ENCODE measurements at regions not wholly inside any gene's neighbourhood (a gene's known extent, or its start where the extent isn't known, plus 50 kb on each side); places are given as distances from the start of the nearest gene placed in this dataset.
A peak's percentile ranks its signal among the peaks of the same experiment; 100 is the strongest.

DNA sequence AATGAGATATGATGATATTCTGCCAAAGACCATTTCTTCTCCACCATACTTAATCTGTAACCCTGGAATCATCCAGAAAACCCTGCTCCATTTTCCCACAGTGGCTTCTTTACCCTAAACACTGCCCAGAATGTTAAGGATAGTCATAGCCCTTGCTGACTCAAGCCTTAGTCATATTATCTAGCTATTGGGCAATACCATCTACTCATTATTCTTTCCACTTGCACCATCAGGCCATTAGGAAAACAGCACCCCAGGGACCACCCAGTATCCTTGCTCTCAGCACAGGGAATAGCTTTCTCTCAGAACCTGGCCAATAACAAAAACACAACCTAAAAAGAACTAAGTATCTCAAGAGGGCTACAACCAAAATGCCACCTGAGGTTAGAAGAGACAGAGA, 445.7 kb upstream of the SLC14A2 start:
- DNase-seq = no peak

DNA sequence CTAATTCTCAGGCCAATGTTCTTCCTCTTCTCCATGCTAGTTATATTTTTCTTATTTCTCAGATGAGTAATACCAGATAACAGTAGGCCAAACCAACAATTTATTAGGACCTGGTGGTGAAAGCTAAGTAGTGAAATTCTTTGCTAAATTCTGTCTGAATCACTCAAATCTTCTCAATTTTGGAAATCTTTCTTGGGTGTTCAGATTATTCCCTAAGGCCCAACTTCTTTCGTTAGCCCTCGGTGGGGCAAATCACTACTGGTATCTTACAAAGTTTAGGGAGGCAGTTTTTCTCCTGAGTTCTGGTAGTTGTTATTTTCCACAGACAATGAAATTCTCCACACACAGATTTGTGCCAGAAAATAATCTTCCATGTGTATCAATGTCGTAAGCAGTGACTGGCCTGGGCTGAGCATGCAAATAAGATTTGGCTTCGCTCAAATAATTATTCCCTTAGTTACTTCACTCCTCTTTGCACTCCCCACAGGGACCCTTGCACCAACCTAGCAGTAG, 443.5 kb upstream of the SLC14A2 start:
- no peak for DNase-seq

DNA sequence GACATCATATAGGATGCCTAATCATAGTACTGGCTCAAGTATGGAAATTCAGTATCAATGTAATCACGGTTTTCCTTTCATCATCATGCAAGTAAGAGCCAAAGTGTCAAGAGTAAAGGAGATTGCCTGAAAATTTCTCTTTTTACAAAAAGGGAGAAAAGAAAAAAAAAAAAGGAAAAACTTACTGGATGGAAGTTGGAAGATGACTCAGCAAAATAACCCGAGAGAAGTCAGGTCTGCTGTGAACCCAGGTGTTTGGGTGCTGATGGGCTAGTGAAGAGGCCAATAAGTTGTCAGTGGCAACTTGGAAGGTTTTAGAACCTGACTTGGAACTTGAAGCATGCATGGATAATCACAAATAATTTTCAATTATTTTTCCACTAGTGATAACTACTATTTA, 441.9 kb upstream of the SLC14A2 start:
- no peak for DNase-seq

DNA sequence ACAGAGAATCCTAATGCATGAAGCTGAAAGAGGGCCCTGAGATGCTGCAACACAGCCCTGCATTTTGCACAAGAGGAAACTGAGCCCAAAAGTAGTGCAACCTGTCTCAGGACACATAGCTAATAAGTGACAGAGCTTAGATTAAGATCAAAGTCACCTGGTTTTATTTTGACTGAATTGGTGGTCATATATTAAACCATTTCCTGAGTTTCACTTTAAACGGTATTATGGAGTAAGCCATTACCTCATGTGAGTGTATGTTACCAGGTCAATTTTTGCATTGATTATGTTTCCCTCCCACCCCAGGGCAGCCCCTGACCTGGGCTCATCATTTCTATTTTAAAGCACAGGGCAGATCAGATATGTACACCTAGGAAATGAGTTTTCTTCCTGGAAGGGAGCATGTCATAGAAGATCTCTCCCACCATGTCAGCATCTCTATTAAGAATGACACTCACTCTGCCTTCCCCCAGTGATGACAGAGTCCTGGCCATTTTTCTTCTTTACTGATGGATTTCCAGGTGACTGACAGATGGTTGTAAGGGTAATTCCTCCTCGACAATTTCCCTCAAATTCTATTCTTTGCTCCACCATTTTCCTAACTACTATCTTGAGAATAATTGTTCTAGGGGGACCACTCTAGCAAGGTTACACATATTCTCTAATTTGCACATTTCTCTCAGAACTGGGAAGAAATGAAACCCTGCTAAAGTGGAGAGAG, 441.3 kb upstream of the SLC14A2 start:
- no peak for DNase-seq

DNA sequence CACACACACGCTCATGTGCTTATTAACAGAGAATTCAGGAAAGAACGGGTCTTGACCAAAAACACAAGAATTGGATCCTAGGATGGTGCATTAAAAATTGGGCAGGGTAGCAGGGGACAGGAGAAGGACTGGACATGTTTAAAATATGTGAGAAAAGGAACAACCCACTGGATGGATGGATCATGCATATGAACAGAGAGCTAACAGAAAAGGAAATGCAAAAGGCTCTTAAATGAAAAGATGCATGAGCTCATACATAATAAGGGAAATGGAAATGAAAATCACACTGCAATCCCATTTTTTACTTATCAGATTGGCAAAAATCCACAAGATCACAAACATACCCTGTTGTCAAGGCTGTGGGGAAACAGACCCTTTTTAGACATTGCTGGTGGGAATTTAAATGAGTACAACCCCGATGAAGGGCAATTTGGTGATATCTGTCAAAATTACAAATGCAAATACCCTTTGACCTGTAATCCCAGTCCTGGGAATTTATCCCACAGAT, 440.6 kb upstream of the SLC14A2 start:
- DNase-seq = no peak

DNA sequence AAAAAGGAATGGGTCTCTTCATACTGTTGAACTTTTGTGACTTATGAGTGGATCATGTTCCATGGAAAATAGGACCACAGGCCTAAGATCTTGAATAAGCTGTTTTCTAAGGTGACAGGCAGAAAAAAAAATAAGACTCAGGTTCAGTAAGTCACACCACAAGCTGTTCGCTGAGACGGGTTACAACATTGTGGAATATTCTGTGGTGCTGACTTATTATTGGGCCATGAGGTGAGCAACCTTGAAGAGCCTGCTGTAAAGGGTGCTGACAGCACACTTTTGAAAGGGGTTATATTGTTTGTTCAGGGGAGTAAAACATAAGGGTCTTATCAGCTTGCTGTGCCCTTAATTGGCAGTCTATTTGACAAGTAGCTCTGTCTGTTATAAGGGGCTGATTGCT, 439.8 kb upstream of the SLC14A2 start:
- no peak for DNase-seq

DNA sequence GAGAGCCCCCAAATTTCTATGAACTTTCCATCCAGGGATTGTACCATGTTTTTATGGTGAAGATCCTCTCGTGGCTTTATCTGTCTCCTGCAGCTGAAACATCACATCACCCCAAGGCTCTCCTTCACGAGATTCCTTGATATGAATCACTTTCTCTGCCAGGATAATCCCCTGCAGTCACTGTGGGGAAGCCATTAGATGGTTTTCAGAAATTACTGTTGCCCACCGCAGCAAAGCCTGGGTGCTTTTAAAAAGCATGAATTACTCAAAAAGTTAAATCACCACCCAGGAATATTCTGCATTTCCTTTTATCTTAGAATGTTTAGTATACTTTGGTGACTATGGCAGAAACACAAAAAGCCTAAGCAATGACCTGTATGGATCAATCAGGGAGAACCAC, 428.4 kb upstream of the SLC14A2 start:
- no peak for DNase-seq

DNA sequence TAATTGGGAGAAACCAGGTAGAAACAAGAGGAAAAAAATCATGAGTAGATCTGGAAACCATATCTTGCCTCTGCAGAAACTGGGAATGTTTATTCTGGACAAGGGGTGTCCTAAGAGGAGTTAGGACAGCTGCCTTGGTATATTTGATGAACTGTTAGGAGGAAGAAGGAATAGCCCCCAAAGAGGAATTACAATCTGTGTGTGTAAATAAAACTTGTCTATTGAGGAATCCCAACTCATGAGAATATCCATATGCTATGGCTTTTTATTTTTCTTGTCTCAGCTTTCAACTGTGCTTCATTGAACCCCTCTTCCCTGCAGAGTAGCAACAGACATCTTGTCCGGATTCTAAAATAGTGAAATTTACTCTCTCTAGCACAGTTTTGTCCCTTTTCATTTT, 423.5 kb upstream of the SLC14A2 start:
- no peak for DNase-seq

DNA sequence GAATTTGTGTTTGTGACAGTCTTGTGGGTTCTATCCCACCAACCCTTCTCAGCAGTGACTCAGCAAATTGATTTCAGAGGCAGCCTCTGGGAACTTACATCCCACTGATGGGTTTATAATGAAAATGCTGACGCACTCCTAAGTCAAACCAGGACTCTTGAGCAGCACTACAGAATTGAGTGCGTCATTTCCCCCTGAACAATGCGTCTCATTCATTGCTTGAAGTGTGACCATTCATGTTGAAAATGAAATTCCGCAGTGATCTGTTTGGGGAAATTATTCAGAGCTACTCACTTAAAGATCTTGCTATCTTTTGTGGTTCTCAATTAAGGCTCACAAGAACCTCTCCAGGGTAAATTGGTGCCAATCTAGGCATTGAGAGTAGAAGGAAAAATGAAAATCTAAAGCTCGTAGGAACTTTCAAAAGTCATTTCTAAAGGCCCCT, 417.7 kb upstream of the SLC14A2 start:
- no peak for DNase-seq

DNA sequence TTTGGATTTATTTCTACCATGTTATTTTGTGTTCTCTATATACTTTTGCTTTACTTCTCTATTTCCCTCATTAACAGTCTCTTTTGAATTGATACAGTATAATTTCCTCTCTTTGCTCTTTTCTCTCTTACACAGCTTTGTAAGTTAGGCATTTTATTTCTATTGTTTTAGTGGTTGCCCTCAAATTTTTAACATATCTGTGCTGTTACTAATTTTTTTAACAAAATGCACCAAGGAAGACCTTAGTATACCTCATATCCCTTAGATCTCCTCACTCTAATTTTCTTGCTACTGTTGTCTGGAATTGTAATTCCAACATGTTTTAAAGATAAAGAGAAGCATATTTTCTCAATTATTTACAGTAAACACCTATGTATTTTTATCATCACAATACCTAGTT, 416.8 kb upstream of the SLC14A2 start:
- DNase-seq = no peak

DNA sequence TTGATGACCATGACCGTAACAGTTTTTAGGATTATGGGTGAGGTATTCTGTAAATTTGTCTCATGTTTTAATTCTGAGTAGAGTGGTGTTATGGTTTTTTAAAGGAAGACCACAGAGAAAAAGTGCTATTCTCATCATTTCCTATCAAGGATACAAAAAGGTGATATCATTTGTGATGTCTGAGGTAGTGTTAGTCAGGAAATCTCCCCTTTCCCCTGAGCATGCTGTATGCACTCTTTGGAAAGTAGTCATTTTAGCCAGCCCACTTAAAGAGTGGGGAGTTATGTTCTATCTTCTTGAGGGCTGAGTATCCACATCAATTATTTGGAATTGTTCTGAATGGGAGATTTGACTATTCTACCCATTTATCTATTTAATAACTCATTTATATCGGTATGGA, 414.2 kb upstream of the SLC14A2 start:
- no peak for DNase-seq

DNA sequence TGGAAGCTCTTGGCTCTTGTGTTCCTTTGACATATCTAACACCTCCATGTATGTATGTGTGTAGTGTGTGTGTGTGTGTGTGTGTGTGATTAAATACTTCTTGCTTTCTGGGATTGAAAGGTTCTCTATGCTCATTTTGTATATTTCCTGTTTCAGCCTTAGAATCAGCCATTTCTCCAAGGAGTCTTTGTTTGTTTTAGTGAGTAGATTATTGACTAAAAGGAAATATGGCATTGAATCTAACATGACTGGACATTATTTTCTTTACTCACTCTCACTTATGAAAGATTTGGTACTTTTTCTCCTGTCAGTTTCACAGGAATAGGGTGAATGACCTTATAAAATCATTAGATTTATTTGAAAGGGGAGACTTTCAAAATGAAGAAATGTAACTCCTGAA, 413.8 kb upstream of the SLC14A2 start:
- DNase-seq = no peak

DNA sequence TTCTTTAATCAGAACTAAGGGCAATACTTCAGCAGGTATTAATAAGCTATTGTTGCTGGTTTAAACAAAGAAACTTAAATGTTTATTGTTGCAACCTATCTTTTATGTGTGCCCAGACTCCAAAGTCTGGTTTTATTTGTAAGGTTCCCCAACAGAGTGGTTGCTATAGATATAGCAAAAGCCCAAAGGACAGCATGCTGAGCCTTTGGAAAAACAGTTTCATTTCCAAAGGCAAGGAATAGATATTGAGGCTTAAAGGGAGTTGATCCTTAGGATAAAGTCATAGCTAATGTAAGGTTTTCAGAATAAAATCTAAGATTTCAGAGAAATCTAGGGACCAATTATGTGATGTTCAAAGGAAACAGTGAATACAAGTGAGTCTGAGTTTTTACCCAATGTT, 413.2 kb upstream of the SLC14A2 start:
- DNase-seq = no peak

DNA sequence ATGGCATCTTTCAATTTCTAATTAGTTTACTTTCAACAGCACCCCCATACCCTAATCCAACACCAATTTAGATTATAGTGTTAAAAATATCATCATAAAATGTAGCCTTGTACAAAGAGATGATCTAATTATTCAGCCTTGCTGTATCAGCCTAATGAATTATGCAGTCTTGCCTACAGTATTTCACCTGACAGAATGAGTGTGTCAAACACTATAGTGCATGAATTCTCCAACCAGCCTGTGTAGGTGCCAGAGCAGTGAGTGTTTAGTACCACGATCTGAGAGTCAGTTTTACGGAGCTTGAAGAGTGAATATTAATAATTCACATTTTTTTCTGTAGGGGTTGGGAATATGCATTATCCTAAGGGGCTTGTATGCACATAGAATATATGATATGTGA, 411.6 kb upstream of the SLC14A2 start:
- DNase-seq = no peak

DNA sequence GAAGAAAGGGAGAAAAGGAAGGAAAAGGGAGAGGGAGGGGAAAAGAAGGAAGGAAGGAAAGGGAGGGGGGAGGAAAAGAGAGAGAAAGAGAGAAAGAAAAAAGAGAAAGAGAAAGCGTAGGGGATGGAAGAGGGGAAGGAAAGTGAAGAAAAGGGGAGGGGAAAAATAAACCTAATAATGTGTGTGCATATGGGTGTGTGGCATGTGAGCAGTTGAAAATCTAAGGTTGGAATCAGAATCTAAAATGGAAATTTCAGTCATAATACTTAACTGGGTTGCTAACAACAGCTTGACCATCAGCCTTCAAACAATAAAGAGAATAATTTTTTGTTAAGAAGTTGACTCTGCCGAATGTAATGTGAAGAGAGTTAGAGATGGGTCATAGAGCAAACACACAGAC, 407.9 kb upstream of the SLC14A2 start:
- no peak for DNase-seq

DNA sequence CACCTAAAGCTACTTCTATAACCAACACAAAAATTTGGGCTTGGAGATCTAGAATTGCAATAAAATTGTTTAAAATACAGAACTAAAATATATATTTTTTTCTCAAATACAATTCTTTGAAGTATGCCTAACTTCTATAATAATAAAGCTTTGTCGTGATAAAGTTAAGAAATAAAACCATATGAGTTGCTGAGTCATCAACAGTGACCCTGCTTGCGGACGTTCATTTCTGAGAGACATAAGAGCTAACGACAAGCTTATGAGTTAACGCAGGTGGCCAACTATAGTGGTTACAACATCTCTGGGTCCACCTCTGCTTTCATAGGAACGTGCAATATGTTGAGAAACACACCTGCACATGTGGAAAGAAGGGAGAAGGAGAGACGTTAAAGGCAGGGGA, 407.1 kb upstream of the SLC14A2 start:
- DNase-seq = no peak

DNA sequence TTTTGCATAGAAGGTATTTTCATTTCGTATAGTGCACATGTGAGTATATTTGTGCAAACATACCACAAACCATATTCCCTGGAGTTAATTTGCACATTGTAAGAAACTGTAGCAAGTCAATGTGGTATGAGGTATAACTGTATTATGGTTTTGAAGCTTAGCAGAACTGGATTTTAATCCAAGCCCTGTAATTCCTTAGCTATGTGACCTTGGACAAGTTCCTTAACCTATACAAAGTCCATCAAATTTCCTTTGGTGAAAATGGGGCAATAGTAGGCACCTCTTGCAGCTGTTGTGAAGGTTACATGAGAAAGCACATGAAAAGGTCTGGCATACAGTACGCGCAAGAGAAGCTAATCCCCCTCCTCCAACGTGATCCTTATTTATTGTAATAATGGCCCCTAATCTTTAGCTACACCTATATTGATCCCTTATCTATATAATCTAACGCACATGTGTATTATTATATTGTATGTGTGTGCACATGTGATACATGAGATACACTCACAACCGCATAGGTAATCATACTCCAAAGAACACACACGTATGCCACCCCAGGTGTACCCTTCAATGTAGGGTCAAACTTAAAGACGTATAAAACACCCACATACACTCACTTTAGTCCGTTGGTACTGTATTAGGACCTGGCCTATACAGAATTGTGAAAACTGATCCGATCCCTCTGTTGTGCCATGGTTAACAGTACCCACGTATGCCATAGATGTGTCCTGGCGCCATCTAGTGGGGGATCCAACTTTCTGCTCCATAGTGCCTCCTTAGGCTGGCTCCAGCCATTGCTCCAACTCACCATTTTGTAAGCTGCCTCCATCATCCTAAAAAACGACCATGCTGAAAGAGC, 402.9 kb upstream of the SLC14A2 start:
- peak; percentile 77 for DNase-seq

DNA sequence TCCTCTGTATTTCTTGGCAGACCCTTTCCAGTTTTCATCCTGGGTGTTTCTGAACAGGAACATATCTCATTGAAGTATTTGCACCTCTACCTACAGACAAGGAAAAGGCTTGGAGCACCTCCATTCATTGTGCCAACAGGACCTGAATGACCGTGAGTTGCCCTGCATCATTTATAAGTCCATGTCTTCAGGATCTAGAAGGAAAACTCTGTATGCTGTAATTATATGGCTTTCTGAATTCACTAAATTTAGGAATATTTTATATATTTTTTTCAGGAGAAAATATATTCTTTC, 402.3 kb upstream of the SLC14A2 start:
- no peak for DNase-seq

DNA sequence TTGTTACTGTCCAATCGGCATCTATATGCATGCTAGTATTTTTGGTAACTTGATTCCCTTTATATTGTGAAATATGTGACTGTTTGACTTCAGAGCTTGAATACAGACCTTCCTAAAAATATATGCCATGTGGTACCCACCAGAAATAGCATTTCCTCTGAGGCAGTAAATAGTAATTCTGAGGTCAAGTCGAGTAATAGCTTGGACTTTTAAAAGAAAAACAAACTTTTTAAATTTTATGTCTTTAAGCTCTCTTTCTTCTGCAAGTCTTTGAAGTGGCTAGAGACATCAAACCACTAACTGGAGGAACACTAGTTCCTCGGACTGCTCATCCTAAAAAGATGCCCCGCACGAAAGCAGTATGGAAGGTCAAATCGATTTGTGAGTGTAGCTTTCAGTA, 396.8 kb upstream of the SLC14A2 start:
- DNase-seq = no peak

DNA sequence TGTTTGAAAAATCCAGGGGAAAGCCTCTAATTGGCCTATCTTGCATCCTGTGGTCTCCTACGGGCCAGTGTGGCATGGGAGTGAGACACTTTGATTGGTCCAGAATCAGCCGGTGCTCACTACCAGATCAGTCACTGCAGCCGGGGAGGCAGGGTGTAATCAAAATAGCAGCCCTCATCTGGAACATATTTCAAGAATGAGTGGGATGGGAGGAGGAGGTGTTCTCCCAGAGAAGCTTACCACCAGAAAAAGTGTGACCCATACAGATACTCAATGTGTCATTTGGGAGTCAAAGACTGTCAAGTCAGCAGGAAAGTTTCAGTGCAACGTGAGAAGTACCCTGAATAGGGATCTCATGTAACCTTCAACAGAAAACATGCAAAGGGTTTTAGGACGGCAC, 393.9 kb upstream of the SLC14A2 start:
- no peak for DNase-seq

DNA sequence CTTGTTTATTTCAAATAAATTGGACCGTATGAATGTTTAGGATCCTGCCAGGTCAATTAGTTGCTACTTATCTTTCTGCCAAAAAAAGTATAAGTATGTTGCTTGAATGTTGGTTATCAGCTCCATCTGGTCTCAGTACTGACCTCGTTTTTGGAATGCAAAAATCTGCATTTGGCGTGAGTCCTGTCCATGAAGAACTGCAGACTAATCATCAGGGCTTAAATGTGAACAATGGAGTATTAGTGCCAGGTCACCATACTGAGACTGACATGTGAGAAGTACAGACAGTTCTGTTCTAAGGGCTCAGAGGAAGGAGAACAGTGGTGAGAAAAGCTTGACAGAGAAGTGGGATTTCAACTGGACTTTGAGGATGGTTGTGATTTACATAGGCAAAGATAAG, 393.1 kb upstream of the SLC14A2 start:
- DNase-seq = no peak

DNA sequence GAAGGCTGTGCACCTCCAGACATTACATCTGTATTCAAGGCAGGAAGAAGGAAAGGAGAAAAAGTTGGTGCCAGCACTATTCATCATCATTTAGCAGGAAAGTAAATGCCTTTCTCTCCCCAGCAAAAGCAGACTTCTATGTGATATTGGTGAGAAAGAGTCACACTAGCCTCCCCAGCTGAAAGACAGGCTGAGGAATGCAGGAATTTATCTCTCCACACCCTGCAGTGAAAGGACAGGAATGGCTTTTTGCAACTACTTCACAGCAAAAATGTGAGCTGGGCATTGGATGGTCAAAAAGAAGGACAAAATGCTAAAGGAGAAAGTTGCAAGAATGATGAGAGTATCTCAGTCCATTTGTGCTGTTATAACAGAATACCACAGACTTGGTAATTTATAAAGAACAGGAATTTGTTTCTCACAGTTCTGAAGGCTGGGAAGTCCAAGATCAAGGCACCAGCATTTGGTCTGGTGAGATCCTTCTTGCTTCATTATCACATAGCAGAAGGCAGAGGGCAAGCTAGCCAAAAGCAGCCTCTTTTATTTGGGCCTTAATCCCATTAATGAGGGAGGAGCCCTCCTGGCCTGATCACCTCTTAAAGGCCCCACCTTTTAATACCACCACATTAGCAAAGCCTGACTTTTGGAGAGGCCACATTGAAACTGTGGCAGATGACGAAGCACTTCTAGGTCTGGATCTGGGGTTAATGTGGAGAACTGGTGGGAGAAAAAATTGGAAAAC, 388.1 kb upstream of the SLC14A2 start:
- DNase-seq = no peak

DNA sequence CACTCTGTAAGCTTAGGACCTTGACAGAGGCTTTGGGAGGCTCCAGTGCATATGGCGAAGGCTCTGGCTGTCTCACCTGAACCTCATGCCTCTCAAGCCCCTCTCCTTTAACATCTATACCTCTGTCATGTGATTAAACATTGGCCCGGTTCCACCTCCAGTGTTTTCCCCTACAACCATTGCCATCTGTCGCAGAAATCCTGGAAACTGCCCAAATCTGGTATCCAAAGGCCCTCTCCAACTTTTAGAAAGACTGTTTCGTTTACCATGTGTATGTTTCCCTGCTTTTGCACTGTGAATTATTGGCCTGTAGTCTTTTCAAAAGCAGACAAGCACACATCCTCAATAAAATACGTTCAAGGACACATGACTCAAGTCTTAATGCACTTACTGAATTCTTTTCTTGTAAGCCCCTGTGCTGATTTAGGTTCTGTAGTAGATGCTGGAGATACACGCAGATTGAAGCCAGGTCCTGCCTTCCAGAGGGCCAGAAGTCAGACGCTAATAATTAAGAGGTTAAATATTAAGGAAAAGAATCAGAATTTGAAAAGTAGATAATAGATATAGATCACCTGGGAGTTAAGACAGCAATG, 386.4 kb upstream of the SLC14A2 start:
- DNase-seq = no peak

Measured in NCI-H2029 treated with DMSO at 0.1 percent for 48 hours (cell line).